Fibroblast of lung (primary cell): ENCODE measurements at regions not wholly inside any gene's neighbourhood (a gene's known extent, or its start where the extent isn't known, plus 50 kb on each side); places are given as distances from the start of the nearest gene placed in this dataset.

Source experiments
- CTCF ChIP-seq, 2 donors: IDR thresholded peaks in 1 of 2; conservative IDR thresholded peaks in 1 of 2; 1 replicate in 1 of 2; 2 replicates in 1 of 2; pipeline ENCODE4 v1.5.1; 2011 to 2012; ENCODE audit warnings: low read length in 2 of 2, control low read depth in 1 of 2, inconsistent platforms in 1 of 2, low read depth in 1 of 2, mild to moderate bottlenecking in 1 of 2
- EZH2 ChIP-seq: IDR thresholded peaks from 2 replicates; pipeline ENCODE4 v1.5.1; 2012; ENCODE audit warnings: low read length, control low read depth, mild to moderate bottlenecking; ENCODE audit errors: missing control alignments

GRCh38 chr1:188117436-188117835 is 1288.7 kb downstream of the PLA2G4A start:
- no peak for TF ChIP-seq CTCF (conservative IDR thresholded peaks at IDR 0.05 in 1 of 2, IDR thresholded peaks at IDR 0.05 in 1 of 2; ENCODE audit: low read depth in 1 of 2, low read length in 2 of 2)
- TF ChIP-seq EZH2: no peak
